Muscle of arm (tissue), 1 donor: ENCODE measurements at regions not wholly inside any gene's neighbourhood (a gene's known extent, or its start where the extent isn't known, plus 50 kb on each side); places are given as distances from the start of the nearest gene placed in this dataset.
A peak's percentile ranks its signal among the peaks of the same experiment; 100 is the strongest.
"Not testable (repeated sequence)": the region's sequence is repeated elsewhere in the genome, so short reads cannot be mapped to it uniquely, and the experiment has no call there.

Experiments used
- DNase-seq: peaks from one replicate; pipeline ENCODE4 v3.0.0-alpha.2; 2013

DNA sequence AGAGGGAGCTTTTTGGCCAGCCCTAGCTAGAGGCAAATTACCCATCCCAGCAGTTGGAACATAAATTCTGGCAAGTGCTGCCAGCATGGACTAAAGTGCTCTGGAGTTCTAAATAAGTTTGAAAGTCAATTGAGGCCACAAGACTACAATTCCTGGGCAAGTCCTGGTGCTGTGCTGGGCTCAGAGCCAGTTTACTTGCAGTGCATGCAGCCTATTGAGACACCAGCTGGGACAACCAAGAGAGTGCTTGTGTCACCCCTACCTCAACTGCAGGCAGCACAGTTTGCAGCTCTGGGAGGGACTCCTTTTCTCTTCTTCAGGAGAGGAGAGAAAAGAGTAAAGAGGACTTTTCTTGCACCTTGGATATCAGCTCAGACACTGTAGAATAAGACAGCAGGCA is 277.2 kb upstream of the TMEFF2 start:
- no peak for DNase-seq

DNA sequence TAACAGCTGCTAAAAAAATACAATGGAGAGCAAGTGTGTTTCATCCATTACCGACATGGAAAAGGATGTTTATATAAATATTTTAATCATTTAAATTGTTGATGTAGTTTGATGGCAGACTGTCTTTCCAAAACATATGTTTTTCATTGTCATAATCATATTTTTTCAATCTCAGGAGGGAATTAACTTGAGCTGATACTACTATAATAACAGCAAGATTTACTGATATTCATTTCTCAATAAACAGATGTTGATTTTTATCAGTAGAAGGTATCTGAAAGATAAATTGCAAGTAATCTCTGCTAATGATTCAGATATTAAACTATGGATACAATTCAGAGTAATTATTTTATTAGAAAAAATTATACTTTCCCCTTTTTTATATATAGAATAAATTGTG is 274.9 kb upstream of the TMEFF2 start:
- DNase-seq: no peak

DNA sequence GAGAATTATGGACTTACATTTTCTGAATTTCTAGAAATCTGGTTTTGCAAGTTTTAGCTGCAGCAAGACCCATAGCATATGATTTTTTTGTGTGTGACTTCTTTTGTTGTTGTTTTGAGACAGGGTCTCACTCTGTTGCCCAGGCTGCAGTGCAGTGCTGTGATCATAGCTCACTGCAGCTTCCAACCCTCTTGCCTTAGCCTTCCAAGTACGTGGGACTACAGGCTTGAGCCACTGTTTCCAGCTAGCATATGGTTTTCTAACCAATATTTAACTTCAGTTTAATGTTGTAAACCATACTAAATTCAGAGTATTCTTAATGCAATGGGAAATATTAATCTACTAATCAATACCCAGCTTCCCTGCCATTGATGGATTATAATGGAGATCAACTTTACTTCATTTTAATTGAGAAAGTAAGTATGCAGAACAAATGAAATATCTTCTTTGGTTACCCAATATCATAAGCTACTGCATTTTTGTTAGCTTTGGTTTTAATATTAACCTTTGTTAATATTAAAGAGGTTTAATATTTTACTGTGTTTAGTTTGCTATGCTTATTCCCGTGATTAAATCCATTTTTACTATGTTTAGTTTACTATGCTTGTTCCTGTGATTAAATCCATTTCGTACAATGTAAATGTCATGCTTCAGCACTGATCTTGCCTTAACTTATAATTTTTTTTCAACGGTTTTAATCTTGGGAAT is 273.4 kb upstream of the TMEFF2 start:
- DNase-seq: no peak

DNA sequence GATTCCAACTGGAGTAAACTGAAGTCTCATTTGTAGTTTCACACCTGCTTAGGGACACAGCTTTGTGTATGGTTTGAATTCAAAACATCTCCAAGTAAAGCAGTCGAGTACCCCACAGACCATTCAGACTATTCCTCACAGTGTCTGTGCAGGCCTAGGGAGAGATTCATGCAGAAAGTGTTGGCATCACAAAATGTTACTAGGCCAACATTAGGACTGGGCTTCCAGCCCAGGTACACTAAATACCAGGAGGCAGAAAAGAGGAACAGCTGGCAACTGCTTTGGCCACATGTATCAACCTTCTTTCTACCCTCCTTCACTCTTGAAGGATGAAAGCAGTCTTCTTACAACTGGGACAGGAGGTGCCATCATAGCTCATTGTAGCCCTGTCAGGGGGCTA is 270.4 kb upstream of the TMEFF2 start:
- DNase-seq: no peak

DNA sequence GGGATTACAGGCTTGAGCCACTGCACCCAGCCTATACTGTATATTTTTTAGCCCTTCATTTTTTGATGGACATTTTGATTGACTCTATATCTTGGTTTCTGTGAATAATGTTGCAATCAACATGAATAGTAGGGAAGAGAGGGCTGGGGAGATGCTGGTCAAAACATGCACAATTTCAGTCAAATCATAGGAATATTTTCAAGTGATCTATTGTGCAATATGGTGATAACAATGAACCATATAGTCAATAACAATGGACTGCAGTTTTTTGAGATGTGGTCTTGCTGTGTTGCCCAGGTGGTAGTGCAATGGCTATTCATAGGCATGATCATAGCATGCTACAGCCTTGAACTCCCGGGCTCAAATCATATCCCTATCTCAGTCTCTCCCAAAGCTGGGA is 264.7 kb upstream of the TMEFF2 start:
- no peak for DNase-seq

DNA sequence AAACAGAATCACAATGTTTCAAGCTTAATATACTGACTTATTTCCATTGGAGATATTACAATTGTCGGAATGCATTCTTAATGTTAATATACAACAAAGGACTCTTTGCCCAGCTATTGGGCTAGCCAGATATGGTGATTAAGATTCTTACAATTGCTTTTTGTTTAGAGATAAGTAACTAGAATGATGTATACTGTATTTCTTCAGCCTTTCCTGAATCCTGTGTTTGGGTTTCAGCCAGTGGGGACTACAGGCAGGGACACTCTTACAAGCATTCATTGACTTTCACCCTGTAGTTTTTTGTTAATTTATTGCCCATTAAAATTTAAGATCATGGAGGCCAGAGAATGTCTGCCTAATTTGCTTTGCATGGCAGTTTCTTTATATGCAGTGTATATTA is 254.1 kb upstream of the TMEFF2 start:
- no peak for DNase-seq

DNA sequence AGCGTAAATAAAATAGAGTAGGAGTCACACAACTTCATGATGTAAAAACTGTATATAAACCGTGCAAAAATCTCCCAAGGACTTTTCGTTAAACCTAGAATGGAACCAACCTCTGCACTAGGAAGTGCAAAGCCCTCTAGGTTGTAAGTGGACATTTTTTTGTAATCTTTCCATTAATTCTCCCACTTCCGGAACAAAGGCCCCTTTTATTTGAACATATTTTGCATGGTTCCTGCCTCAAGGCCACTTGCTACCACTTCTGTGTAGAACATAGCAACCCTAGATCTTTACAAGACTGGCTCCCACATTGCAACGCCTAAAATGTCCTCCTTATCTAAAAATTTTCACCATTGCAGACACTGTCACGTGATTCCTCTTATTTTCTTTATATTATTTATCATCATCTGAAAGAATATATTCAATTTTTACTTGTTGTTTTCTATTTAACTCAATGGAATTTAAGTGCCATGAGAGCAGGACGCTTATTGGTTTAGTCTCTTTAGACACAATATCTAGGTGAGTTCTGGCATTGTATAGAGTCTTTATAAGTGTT is 249.6 kb upstream of the TMEFF2 start:
- no peak for DNase-seq

DNA sequence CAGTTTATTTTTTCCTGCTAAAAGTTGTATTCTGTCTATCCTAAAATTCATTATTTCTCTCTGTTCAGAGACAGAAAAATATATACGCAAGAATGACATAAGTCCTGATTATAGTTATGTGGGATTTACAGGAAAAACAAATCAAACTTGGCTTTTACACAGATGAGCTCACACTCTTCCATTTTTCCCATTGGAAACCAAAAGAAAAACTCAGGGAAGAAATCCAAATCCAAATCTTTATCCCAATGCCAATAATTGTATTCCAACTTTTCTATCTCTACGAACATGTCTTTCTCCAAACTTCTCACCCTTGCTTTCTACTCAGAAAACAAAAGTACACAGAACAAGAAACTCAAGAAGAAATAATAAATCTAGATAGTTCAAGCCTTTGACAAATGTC is 249.1 kb upstream of the TMEFF2 start:
- DNase-seq: peak; percentile 55

DNA sequence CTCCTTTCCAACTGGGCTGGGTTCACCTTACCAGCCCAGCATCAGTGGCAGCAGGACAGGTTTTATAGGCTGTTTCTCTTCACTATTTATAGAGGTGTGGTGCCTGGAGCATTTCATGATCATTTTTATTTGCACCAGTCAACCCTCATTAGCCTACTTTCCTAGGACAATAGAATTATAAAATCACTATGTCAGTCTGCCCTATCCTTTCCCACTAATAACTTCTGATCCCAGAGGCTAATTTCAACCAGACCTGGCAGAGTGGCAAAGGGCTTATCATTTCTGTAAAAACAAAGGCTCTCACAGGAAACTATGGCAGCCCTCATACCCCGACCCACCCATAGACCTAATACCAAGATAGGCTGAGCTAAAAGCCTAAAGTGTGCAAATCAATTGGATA is 243.5 kb upstream of the TMEFF2 start:
- DNase-seq: no peak

DNA sequence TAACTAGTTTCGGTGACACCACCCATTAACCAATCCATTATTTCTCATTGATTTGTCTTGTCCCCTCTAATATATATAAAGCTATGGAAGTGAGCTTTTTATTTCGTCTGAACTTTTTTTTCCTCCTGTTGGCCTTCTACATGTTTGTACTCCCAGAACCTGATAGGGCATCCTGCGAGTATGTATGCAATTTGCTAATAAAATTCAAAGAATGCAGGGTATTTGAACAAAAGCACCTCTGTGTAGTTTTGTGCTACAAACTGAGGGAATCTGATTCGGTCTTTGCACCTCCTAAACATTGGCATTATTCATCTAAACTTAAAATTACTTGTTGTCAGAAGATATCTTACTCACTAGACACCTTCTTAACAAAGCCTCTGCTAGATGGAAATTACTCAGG is 242.9 kb upstream of the TMEFF2 start:
- no peak for DNase-seq

DNA sequence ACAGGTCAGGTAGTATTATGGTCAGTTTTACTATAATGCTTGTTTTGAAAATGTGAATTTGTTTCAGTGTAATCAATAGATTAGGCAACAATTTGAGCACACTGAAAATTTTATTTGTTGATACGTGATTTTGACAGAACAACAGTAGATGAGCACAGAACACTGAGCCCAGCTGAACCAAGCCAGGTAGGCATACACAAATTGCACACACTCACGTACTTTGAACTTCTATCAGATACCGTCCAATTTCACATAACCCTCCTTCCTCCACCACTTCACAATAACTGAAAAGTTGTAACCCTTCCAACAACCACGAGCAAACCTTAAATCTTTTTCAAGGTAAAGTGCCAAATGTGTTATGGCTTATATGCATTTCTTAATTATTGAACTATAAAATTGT is 229.5 kb upstream of the TMEFF2 start:
- no peak for DNase-seq

DNA sequence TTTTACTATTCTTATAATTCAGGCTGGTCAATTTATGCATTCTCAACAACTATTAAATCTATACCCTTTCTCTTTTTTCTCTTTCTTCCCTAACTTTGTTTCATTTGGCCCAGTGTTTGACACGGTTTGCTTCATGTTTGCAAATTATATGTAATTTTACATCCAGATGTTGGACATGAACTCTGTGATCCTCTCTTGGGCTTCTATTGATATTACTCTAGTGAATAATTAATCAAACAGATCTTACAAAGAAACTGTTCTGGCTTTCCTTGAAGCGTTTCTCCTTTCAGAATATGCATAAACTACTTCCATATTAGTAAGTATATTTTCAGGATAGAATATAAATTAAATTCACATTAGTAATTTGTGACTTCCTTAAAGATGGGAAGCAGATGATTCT is 225.1 kb upstream of the TMEFF2 start:
- peak; percentile 34 for DNase-seq

DNA sequence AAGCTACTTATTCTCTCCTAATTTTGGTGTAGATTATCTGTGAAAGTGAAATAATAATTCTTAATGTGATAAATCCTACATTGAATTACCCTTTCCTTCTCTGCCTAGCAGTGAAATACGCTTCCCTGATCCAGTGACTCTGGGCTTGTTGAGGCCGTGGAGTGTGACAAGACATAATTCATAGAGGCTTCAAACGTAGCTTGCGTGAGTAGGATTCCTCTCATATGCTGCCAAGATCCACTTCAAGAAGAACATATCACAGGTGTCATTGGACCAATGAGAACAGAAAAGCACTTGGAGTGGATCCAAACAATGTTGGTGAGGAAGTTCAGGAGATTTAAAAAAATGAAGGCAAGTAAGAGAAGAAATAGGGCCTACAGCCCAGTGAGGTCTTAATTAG is 221.3 kb upstream of the TMEFF2 start:
- no peak for DNase-seq

DNA sequence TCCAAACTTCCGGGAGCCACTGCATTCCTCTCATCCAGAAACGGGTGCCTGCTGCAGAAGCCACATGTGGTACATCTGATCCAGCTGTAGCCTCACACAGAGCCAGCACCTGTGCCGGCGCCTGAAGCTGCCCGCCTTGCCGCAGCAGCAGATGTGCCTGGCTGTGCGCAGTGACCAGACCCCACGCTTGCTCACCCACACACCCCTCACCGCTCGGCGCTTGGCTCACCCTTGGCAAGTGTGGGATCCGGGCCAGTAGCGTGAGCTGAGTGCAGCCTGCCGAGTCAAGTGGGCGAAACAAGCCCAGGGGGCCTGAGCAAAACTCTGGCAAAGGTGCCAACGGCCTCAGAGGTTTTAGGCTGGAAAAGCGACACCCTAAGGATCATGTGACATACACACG is 220.1 kb upstream of the TMEFF2 start:
- DNase-seq: no peak

DNA sequence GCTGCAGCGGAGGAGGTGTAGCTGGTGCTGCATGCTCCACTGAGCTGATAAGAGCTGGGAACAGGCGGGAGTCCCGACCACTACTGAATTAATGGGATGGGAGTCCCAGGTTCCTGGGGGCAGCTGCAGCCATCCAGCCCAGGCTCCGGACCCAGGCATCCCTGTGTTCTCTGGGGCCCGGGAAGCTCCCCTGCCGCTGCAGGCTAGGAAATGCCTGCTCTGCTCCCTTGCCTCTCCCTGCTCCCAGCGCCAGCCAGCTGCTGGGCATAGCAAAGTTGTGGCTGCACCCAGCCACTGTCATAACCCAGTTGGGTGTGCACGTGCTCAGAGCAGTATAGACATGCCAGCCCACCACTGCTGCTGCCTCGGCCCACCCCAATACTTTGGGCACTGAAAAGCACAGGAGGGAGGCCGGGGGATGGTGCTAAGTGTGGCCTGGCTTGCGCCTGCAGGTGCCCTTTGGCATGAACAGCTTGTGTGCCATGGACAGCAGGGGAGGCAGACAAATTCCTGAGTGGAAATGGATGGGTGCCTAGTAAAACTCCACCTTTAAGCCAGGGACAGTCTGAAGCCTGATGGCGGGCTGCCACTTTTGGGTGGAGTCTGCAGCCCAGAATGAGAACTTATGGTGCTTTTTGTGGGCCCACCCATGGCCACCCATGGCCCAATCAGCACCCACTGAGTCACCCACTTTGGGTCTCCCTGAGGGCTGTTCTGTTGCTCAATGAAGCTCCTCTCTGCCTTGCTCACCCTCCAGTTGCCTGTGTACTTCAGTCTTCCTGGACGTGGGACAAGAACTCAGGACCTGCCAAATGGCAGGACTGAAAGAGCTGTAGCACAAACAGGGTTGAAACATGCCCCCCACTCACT is 219.3 kb upstream of the TMEFF2 start:
- no peak for DNase-seq

DNA sequence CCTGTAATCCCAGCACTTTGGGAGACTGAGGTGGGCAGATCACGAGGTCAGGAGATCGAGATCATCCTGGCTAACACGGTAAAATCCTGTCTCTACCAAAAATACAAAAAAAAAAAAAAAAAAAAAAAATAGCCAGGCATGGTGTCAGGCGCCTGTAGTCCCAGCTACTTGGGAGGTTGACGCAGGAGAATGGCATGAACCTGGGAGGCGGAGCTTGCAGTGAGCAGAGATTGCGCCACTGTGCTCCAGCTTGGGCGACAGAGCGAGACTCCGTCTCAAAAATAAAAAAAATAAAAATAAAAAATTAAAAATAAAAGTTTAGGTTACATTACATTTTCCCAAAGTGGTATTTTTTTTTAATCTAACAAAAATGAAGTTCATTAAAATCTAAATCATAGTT is 218.1 kb upstream of the TMEFF2 start:
- not testable (repeated sequence) for DNase-seq

DNA sequence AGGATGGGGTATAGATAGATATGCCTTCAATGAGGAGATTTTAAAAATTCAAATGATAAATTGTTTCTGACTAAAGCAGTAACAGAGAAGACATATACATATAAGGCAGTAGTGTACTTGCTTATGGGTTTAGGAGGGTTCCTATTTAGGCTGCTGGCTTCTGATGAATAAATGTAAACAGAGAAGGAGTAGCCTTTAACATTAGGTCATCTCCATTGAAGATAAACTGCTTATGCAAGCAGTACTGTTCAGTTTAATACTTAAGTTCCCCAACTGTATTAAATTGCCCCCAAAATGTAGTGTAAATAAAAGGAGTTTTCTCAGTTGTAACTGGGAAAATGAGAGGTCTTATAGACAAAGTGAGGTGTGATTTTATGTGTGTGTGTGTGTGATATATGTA is 217.7 kb upstream of the TMEFF2 start:
- DNase-seq: no peak

DNA sequence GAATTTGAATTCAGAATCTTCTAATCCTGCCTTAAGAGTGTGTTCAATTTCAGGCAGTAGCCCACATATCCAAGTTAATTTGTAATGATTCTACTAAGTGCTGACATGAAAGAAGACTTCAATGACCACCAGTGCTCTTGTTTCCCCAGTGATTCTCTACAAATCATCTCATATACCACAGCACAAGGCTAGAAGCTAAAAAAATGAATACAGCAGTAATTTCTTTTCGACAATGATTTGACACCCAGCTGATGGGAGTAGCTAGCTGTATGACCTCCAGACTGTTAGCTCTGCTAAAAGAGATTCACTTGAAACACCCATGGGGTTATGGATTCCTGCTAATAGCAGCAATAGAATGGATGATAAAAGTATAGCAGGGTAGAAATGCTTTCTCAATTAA is 217.0 kb upstream of the TMEFF2 start:
- no peak for DNase-seq

DNA sequence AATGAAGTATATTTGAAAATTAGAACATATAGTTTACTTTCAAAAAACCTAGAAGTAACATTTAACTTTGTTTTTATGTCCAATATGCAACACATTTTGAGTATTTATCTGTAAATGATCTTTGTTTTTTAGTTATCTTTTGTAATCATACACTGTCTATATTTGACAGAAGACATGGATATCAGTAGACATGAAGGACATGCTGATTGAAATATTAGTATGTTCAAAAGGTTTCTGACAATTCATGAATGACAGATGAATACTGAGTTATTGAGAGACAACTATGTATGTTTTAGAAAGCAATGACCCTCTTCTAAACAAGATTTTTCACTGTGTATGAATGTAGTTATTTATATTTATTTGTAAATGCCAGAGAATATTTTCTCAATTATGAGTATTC is 215.6 kb upstream of the TMEFF2 start:
- DNase-seq: no peak

DNA sequence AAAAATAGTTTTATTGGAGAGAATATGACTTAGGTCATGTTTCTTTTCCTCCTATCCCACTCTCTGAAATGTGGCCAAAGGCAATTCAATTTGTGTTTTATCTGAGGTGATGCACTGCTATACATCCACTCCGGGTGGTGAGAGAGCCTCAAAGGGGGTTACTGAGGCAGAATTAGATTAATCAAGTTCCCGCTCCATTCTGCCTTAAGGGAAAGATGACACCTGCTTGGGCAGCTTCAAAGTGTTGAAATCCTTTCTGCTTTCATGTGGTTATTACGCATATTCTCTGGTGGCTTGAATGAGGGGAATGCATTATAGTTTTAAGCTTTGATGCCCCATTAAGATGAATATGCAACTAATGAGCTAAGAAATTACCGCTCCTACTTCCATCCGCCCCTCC is 213.0 kb upstream of the TMEFF2 start:
- DNase-seq: no peak

DNA sequence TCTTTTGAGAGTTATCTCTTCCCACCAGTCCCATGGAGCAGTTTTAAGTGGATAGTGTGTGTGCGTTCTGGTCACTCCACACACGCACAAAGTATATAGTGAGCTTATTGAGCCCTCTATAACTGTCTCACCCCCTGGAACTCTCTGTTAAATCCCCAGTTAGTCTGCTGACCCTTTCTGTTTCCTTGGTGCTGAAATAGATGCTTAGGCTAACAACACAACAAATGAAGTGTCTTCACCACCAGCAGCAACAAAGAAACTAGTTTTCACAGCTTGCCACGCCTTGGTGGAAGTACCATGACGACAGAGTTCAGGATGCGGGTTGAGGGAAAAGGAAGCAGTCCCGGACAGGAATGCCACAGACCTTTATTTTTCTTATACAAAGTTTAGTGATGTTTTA is 203.5 kb upstream of the TMEFF2 start:
- no peak for DNase-seq

DNA sequence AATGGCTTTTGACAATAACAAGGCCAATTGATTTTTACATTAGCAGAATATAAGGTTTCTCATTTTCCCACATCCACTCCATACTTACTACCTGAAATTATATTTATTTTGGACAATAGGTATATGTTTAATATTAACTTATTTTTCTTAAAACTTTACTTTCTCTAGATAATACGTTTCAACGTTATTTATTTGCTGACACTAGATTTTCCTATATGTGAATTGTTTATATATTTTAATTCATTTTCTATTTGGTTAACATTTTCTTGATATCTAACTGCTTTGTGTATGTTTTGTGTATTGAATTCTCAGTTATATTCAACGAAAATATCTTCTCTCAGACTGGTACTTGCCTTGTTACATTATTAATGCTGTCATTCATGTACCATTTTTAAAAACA is 199.9 kb upstream of the TMEFF2 start:
- no peak for DNase-seq

DNA sequence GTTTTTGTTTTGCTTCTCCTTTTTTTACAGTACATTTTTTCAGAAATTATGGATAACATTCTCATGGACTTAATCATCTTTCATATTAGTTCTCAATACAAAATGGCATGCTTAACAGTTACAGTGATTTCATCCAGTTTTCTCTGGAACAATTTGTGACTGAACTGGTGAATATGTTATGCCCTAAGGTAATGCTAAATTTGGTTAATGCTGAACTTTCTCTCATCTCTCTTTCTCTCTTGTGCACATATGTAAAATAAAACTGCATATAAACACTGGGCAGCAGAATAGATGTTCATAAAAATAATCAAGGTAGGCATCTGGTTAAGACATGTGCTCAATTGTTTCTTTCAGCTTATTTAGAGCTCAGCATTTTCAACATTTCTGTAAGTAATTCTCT is 196.3 kb upstream of the TMEFF2 start:
- DNase-seq: no peak
